LHCN-M2 (cell line): ENCODE measurements at regions not wholly inside any gene's neighbourhood (a gene's known extent, or its start where the extent isn't known, plus 50 kb on each side); places are given as distances from the start of the nearest gene placed in this dataset.
"Not testable (repeated sequence)": the region's sequence is repeated elsewhere in the genome, so short reads cannot be mapped to it uniquely, and the experiment has no call there.

Source experiments
- DNase-seq: peaks from one replicate; pipeline ENCODE4 v3.0.0-alpha.2; 2012; ENCODE audit warnings: low read depth

DNA sequence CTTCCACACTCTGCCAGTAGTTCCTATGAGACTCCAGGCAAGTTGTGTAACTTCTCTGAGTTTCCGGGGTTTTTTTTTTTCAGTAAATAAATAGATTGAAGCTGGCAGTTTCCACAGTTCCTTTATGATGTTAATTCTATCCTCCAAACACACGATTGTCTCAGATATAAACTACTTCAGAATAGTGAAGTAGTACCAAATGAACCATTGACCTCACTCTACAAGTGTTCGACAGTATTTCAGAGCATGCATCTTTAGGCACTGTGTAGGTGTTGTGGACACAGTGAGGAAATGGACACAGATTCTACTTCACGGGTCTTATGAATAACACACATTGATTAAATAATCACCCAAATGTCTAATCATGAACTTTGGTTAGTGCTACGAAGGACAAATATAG is 136.1 kb upstream of the IGSF10 start:
- no peak for DNase-seq

DNA sequence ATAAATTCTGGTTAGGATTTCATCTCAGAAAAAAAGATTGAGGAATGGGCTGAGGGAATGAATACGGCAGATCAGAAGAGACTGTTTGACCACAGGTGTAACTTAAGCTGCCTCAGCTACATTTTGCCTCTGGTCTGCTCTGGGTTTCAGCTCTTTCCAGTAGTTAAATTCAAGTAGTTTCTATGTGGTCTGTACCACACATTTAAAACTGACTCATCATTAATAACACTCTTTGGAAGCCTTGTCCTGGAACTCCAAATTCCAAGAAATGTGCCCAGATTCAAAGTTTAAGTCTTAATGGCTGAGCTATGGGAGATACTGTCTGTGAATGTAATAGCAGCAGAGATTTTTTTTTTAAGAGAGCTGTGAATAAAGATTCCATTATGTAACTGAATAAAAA is 133.1 kb upstream of the IGSF10 start:
- DNase-seq = peak; percentile 21

DNA sequence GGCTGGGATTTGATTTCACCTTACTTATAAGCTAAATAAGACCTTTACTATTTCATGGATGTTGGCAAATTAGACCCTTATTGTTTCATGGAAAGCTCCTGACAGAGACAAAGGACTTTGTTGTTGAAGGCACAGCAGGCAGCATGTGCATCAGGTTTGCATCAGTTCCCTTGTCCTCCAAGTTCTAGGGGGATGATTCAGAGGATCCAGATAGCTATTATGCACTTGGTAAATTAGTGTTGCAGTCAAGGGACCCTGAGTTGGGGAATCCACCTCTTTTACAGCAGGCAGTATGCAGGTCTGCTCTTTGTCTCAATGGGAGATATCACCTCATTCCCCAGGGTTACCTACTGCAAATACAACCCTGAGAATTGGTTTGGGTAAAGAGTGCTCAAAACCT is 131.4 kb upstream of the IGSF10 start:
- no peak for DNase-seq

DNA sequence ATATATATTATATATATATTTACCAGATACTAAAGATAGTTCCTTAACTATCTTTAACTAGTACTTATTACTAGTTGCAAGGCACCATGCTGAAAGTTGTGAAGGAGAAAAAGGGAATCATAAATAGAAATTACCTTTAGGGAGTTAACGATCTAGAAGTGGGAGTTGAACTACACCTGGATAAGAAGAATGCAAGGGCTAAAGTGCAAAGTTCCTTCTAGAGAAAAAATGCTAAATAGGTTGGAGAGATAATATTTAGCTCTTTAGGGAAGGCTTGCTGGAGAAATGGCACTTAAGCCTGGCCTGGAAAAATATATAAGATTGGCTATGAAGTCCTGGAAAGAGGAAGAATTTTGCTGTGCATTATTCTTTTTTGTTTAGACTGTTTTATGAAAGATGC is 130.6 kb upstream of the IGSF10 start:
- DNase-seq = no peak

DNA sequence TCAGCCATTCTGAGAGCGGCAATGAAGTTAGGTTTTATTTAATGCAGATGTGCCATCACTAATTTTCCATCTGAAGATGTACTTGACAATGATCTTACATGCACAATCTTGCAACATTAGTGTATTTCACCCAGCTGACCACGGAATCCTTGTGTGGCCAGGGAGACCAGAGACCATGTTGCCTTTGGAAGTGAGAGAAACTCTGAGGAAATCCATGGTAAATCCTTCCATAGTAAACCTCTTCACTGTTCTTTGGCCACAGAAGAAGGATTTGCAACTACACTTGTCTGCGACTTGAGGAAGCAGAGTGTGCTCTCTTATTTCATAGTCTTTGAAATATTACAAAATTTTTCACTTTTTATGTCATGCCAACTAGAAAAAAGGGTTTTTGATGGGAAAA is 128.4 kb upstream of the IGSF10 start:
- no peak for DNase-seq

DNA sequence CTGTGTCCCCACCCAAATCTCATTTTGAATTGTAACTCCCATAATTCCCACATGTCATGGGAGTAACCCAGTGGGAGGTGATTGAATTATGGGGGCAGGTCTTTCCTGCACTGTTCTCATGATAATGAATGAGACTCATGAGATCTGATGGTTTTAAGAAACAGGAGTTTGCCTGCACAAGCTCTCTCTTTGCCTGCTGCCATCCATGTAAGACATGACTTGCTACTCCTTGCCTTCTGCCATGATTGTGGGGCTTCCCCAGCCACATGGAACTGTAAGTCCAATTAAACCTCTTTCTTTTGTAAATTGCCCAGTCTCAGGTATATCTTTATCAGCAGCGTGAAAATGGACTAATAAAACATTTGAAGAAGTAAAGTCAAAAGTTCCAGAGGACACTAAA is 126.8 kb upstream of the IGSF10 start:
- DNase-seq = not testable (repeated sequence)

DNA sequence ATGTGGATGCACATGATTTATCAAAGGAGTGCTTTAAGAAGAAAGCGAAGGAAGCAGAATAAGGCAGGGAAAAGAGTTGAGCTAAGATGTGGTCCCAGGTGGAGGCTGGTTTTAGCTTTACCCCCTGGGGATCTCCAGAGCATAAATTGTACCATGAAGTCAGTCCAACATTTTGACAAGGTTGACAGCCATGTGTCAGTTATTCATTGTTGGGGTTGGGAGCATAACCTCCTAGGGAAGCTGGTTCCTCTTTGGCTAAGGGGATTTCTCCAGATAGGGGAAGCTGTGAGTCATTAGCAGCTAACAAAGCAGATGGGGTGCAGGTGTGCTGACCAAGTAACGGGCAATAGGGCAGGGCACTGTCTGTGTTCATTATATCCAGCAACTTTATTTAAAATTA is 123.7 kb upstream of the IGSF10 start:
- no peak for DNase-seq

DNA sequence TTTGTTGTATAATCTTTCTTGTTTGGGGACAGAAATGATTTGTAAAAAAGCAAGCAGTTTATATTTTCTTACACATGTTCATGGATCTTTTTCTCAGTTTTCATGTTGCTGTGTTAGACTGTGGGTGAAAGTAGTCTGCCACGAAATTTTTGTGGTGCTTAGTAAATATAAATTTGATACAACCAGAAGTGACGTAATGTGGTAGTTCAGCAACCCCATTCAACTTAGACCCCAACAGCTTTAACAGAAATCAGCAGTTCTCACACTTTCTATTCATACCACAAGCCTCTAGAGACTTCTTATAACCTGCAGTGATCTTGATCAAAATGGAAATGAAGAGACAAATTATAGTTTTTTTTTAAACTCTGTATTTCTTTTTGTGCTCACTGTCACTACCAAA is 120.2 kb upstream of the IGSF10 start:
- peak; percentile 13 for DNase-seq

DNA sequence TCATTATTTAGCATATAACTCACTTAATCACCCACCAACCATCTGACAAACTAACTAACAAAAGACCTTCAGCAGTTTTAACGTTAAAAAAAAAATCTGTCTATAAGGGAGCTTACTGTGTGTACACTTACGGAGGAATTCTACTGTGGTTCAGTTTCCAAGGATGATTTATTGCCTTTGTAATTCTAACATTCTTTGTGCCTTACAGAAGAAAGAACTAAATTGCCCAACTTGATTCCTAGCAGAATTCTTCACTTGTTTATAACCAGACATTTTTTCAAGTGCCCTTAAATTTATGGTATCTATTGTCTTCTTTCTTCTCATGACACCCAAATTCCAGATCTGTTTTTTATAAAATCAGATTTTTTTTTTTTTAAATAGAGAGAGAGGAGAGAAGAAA is 119.7 kb upstream of the IGSF10 start:
- peak; percentile 17 for DNase-seq

DNA sequence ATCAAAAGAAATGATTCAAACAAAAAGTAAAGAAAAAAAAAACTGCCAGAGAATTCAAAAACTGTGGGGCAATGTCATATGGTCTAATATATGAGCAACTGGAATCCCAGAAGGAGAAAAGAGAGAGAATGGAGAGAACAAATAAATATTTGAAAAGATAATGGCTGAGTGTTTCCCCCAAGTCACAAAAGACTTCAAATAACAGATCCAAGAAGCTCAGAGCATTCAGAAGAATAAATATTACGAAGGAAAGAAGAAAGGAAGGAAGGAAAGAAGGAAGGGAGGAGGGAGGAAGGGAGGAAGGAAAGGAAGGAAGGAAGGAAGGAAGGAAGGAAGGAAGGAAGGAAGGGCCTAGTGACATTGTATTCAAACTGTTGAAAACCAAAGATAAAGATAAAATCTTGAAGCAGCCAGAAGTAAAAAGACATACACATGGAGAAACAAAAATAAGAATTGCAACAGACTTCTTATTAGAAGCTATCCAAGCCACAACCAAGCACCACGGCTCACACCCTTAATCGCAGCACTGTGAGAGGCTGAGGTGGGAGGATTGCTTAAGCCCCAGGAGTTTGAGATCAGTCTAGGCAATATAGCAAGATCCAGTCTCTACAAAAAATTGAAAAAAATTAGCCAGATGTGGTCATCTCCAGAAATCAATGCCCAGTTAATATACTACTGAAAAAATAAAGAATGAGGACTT is 118.9 kb upstream of the IGSF10 start:
- no peak for DNase-seq

DNA sequence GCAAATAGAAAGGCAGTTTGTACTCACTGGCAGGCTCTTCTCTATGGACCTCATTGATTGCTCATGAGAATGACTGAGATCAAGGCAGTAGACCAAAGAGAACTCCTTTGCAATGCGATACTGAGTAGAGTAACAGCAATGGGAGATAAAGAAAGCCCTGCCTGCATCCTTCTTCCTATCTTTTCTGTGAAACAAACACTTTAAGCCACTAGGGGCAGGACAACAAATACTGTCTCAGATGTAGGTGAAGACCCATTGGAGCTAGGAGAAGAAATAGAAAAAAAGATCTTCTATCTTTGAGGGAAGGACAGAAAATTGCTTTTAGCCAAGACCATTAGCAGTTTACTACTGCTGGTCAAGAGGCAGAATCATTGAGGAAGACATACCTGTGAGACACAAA is 117.6 kb upstream of the IGSF10 start:
- DNase-seq = no peak

DNA sequence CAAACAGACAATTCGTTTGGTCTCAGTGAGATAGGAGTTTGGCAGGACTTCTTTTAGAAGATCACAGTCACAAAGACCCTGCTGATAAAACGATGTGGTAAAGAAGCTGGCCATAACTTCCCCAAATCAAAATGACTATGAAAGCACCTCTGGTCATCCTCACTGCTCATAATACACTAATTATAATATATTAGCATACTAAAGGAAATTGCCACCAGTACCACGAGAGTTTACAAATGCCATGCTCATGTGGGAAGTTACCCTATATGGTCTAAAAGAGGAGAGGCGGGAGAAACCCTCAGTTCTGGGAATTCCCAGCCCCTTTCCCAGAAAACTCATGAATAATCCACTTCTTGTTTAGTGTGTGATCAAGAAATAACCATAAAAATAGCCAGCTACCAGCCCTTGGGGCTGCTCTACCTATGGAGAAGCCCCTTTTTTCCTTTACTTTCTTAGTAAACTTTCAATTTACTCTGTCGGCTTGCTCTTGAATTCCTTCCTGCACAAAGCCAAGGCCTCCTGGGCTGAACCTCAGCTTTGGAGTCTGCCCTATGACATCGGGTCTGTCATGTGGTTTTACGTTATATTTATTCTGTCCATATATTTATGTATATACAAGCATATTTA is 115.8 kb upstream of the IGSF10 start:
- DNase-seq = no peak

DNA sequence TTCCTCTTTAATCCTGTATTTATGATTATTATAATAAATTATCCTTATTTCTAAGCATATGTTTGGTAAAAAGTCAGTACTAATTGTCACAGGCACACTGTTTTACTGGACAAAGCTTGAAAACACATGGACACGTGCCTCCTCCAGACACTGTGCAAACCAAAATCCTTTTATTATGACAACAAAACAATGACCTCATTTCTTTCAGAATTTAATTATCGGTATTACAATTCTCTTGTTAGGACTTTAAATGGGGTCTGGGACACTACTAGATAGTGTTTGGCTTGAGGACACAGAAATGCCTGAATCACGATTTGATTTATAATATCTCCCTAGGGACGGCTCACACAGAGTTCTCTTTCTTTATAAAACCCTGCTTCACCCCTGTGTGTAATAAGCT is 107.3 kb upstream of the IGSF10 start:
- DNase-seq = no peak

DNA sequence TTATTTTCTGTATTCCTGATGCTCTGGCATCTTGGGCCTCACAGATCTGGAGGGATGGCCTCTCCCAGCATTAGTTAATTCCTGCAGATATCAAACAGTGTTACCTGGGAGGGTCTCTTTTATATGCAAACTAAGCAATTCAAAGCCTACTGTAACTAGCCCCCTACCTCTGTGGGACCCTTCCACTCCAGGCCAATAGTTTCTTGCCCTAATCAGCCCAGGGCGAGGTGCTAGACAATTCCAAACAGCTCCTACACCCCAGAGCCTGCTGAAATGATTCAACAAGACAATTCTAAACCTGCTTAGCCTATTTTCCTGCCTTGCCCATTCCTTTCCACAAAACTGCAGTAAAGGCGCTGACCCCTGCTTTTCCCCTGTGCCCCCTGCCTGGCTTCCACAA is 106.6 kb upstream of the IGSF10 start:
- DNase-seq = no peak

DNA sequence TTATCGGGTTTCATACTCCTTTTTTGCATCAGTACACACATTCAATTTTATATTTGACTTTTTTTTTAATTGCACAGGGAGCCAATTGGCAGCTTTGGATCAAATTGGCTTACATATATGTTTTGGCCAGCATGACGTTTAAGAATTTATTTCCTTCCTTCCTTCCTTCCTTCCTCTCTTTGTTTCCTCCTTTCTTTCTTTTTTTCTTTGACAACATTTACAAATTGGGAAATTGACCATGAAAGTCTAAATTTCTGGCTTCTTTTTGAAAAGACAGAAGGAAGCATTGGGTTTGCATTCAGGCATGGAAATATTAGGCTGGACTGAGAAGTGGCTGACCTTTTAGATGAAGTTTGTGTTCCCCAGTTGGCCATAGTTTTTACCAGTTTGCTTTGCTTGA is 103.4 kb upstream of the IGSF10 start:
- DNase-seq = no peak

DNA sequence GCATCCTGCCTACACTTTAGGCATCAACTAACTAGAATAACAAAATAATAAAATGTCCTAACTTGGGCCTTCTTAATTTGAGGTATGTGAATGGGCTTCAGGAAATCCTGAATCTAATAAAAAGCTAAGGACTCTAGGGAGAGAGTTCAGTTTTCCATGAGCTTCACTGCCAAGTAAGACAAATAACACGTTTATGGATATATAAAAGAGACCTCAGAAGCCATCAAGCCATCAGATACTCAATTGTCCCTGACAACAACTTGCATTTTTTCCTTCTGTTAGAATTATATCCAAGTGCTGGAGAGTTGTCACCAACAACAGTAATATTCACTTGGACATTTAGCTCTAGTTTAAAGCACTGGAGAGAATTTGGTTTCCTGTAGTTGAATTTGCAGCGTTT is 102.4 kb upstream of the IGSF10 start:
- DNase-seq = no peak

DNA sequence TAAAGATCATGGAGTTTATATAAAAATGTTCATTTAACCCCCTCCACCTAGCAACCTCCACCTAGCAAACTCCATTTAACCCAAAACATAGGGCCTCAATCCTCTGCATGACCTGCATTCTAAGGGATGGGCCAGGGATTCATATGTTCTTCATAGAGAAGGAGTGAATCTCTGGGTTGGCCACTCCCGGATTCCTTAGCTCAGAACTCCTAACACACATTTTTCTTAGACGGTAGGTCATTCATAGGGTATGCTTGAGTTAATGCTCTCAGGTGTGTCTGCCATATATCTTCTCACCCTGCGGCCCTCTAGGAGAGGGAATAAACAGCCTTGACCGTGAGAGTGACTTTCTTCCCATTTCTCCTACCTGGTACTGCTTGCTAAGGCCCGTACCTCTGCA is 102.0 kb upstream of the IGSF10 start:
- DNase-seq = no peak

DNA sequence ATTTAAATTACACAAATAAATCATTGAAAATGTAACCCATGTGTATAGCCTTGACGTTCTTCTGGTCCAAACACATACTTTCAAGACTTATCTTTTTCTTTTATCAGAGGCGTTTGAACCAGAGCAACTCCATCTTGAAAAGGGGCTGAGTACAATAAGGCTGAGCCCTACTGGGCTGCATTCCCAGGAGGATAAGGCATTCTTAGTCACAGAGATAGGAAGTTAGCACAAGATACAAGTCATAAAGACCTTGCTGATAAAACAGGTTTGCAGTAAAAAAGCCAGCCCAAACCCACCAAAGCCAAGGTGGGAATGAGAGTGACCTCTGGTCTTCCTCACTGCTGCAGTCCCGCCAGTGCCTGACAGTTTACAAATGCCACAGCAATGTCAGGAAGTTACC is 101.0 kb upstream of the IGSF10 start:
- no peak for DNase-seq

DNA sequence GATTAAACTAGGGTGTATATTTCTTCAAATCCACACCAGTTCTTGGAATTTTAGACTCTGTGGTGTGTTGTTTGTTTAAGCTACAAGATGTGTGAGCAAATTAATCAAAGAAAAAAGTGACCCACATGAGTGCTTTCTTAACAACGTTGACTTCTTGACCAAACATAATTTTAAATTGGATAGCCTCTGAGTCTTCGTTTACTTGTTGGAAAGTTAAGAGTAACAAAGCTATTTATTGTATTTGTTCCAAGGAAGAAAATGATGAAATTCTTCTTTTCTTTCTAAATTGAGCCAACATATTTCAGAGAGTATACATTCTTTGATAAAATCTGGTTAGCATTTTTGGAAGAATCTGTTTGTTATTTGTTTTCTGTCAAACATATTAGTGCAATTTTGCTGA is 99.9 kb upstream of the IGSF10 start:
- DNase-seq = no peak

DNA sequence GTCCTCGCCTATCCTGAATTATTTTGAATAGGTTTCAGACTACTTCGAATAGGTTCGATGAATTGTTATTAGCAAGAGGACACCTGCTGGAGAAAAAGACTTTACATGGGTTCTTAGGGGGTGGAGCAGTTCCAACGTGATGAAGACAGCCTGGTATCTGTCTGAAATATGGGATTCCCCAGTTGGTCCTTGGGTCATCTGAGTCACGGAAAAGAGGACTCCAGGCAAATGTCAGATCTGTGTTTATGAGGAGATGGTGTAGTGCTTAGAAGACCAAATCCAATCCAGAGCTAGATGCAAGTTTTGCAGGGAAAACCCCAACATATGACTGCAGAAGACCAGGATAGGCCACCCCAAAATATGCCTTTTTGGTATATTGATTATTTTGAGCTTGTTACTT is 98.9 kb upstream of the IGSF10 start:
- no peak for DNase-seq

DNA sequence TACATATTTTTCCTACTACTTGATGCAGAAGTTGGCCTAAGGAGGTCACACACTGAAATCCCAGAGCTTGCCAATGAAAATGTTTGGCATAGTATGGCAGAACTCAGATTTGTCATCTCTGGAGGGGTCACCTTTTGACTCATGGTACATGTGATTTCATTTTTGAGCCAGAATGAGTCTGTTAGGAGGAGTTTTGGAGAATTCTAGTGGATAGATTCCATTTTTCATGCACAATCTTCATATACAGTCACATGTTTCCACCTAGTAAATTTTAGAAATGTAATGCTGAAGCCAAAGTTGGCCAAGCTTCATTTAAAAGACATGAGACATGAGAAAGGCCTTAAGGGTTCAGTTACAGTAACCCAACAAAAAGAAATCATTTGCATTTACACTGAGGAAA is 97.8 kb upstream of the IGSF10 start:
- no peak for DNase-seq

DNA sequence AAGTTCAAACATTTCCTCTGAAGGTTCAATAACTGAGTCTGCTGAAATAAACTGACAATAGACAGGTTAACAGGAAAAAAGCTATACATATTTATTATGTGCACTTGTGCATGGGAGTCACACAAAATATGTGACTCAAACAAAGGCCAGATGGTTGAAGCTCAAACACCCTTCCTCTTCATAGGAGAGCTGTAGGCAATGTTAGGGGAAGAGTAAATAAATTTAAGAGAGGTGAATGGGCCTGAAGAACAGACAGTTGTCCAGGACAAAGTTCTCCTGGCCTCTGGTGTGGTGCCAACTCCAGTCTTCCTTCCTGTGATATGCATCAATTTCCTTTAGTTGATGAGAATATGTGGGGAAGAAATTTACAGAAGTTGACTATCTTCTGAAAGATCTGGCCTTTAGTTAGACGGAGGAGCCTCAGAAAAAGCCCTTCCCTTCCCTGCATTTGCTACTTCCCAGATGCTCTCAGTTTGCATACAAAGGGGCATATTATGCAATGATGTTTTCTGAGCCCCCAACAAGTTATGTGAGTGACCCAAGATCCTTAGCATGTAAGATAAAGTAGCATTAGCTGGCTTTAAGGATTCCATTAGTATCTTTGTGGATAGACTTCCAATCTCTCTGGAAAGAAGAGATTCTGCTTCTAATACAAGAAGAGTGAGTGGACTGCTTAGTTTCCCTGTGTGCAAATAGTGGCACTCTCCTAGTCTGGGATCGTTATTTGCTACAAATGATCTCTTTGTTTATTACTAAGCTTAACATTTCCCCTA is 96.4 kb upstream of the IGSF10 start:
- DNase-seq = no peak

DNA sequence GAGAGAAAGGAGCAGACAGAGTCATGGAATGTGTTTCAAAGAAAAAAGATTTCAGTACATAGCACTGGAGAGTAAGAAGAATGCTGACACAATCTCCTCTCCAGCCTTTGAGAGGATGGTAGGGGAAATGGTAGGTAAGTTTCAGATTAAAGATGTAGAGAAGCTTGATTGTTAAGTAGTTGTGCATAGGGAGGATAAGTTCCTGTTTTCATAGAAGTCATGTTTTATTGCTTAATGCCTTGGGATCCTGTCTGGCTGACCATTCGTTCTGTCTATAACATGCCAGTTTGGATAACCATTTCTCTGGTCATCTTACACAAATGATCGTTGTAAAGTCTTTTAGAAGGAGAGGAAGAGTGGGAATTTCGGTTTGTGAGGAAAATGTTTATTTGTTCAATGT is 95.7 kb upstream of the IGSF10 start:
- DNase-seq = no peak
